ENCODE measurements at regions not wholly inside any gene's neighbourhood (a gene's known extent, or its start where the extent isn't known, plus 50 kb on each side); places are given as distances from the start of the nearest gene placed in this dataset.

DNA sequence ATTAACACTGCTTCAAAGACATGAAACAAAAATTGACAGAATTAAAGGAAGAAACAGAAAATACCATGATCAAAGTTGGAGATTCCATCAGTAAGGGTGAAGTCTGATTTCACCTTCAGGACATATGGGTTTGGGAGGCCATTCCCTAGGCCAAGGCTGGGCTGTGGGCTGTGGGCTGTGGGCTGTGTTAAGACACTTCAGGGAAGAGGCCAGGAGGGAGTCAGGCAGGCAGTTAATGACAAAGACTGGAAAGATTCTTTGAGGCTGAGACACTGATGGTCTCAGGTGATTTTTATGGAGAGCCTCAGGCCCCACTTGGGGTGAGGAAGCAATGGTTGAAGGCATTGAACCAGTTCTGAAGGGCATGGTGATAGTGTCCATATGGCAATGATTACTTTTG lies 57.5 kb downstream of the MAGEF1 start:
- Histone ChIP-seq H2AK5ac (ENCODE audit: low read depth, low read length) (no peak overlapping the region), H3K9me1 (ENCODE audit: insufficient read depth, low read length) (peaks cover 3% of the 10 kb centered on the region; the same call in 1 of the 2 replicates), H4K20me1 (ENCODE audit: insufficient read depth, low read length) (no peaks in the 10 kb centered on the region), H2BK120ac (ENCODE audit: low read depth, low read length) (no peak overlapping the region), H2AK9ac (replicated peaks; ENCODE audit: low read depth, low read length, poor library complexity) (no peak overlapping the region), H3K23ac (ENCODE audit: low read depth, low read length) (no peak overlapping the region), H3K4me1 (ENCODE audit: control insufficient read depth, insufficient read depth, low read length) (no peaks in the 10 kb centered on the region), H3K9ac (ENCODE audit: low read depth, low read length) (no peak overlapping the region), H3K4me2 (ENCODE audit: low read depth, low read length) (no peak overlapping the region), H4K8ac (ENCODE audit: low read depth in 2 of 2, low read length in 2 of 2) (no peak overlapping the region), H3K4me3 (ENCODE audit: insufficient read depth, low read depth, low read length) (no peak overlapping the region), H3K4ac (ENCODE audit: low read depth, low read length) (no peak overlapping the region), H3K36me3 (ENCODE audit: control insufficient read depth, insufficient read depth, low read length) (no peaks in the 10 kb centered on the region), H3K18ac (ENCODE audit: low read depth, low read length) (no peak overlapping the region), H3K14ac (replicated peaks; ENCODE audit: low read depth, low read length) (no peak overlapping the region), H2BK20ac (ENCODE audit: low read depth, low read length) (no peak overlapping the region), H3K9me3 (ENCODE audit: control insufficient read depth, insufficient read depth, low read length) (peaks cover 3% of the 10 kb centered on the region; the same call in 1 of the 2 replicates), H4K91ac (ENCODE audit: insufficient read depth, low read depth, low read length) (no peak overlapping the region), H2AFZ (replicated peaks; ENCODE audit: low read length, poor library complexity) (no peak overlapping the region), H3K27ac (ENCODE audit: insufficient read depth, low read length) (no peak overlapping the region), H3K56ac (ENCODE audit: extremely low read depth, insufficient read depth, low read length) (no peak overlapping the region), H4K5ac (ENCODE audit: low read depth, low read length) (no peak overlapping the region), H2BK5ac (ENCODE audit: low read depth, low read length, poor library complexity, severe bottlenecking) (no peak overlapping the region), H2BK15ac (ENCODE audit: low read depth, low read length) (no peak overlapping the region), H3K79me1 (ENCODE audit: low read depth in 1 of 2, low read length in 2 of 2) (no peaks in the 10 kb centered on the region), H3K27me3 (ENCODE audit: control insufficient read depth, insufficient read depth, low read length) (peaks cover 32% of the 10 kb centered on the region)
- BruUV-seq (replicated peaks) = no TSS peak
- DNase-seq = no peak
- ChIA-PET CTCF (no interaction called here), POLR2A (ENCODE audit: unreplicated experiment) (no interaction called here)
- TF ChIP-seq CEBPB (IDR thresholded peaks at IDR 0.05; ENCODE audit: low read depth, low read length) = no peak
- no peak for TF ChIP-seq MXI1 (IDR thresholded peaks at IDR 0.05; ENCODE audit: borderline replicate concordance, low read depth, low read length)
- TF ChIP-seq, protein P1, sequence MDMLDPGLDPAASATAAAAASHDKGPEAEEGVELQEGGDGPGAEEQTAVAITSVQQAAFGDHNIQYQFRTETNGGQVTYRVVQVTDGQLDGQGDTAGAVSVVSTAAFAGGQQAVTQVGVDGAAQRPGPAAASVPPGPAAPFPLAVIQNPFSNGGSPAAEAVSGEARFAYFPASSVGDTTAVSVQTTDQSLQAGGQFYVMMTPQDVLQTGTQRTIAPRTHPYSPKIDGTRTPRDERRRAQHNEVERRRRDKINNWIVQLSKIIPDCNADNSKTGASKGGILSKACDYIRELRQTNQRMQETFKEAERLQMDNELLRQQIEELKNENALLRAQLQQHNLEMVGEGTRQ (IDR thresholded peaks at IDR 0.05; ENCODE audit: low read depth, low read length) = no peak
- TF ChIP-seq POLR2A (IDR thresholded peaks at IDR 0.05; ENCODE audit: low read depth, low read length) = no peak
- TF ChIP-seq MAFK (IDR thresholded peaks at IDR 0.05; ENCODE audit: low read depth, low read length) = no peak
- no peak for TF ChIP-seq SMC3 (IDR thresholded peaks at IDR 0.05; ENCODE audit: low read depth, low read length)
- no peak for TF ChIP-seq RFX5 (IDR thresholded peaks at IDR 0.05; ENCODE audit: low read depth, low read length)
- no peak for TF ChIP-seq FOS (IDR thresholded peaks at IDR 0.05; ENCODE audit: low read depth, low read length)
- no peak for TF ChIP-seq MAZ (IDR thresholded peaks at IDR 0.05; ENCODE audit: borderline replicate concordance, low read depth, low read length)
- TF ChIP-seq BHLHE40 (IDR thresholded peaks at IDR 0.05; ENCODE audit: low read depth, low read length) = no peak
- no peak for TF ChIP-seq RCOR1 (IDR thresholded peaks at IDR 0.05; ENCODE audit: insufficient replicate concordance, low read length)
- no peak for TF ChIP-seq CHD1 (IDR thresholded peaks at IDR 0.05; ENCODE audit: low read depth, low read length)
- TF ChIP-seq RAD21 (IDR thresholded peaks at IDR 0.05; ENCODE audit: low read length) = no peak
- TF ChIP-seq, protein P2, sequence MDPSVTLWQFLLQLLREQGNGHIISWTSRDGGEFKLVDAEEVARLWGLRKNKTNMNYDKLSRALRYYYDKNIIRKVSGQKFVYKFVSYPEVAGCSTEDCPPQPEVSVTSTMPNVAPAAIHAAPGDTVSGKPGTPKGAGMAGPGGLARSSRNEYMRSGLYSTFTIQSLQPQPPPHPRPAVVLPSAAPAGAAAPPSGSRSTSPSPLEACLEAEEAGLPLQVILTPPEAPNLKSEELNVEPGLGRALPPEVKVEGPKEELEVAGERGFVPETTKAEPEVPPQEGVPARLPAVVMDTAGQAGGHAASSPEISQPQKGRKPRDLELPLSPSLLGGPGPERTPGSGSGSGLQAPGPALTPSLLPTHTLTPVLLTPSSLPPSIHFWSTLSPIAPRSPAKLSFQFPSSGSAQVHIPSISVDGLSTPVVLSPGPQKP (IDR thresholded peaks at IDR 0.05; ENCODE audit: borderline replicate concordance, low read depth, low read length) = no peak
- no peak for TF ChIP-seq NFE2L2 (IDR thresholded peaks at IDR 0.05; ENCODE audit: low read depth, low read length)
- intact Hi-C loops (cut with micrococcal nuclease) = no loop called here
- dilution Hi-C loops (cut with HindIII; ENCODE audit: low sequenced_read_pairs, unreplicated experiment) = no loop called here
- no peak for ATAC-seq (ENCODE audit: low read depth)
- in situ Hi-C loops (cut with MboI; ENCODE audit: low sequenced_read_pairs) = no loop called here

All from IMR-90 (cell line).